Skeletal muscle satellite cell (primary cell): ENCODE measurements at regions not wholly inside any gene's neighbourhood (a gene's known extent, or its start where the extent isn't known, plus 50 kb on each side); places are given as distances from the start of the nearest gene placed in this dataset.
"Not testable (repeated sequence)": the region's sequence is repeated elsewhere in the genome, so short reads cannot be mapped to it uniquely, and the experiment has no call there.

Experiments
- H3K27me3 ChIP-seq: 2 replicates; pipeline ENCODE4 v1.7.0; 2013; ENCODE audit warnings: low read length; ENCODE audit not compliant: control insufficient read depth, insufficient read depth
- H3K36me3 ChIP-seq: 2 replicates; pipeline ENCODE4 v1.7.0; 2013; ENCODE audit warnings: mild to moderate bottlenecking, control low read depth, low read length; ENCODE audit not compliant: insufficient read depth
- H3K4me1 ChIP-seq: 2 replicates; pipeline ENCODE4 v1.7.0; 2013; ENCODE audit warnings: low read length; ENCODE audit not compliant: control insufficient read depth, insufficient read depth
- H3K4me2 ChIP-seq: 2 replicates; pipeline ENCODE4 v1.7.0; 2013; ENCODE audit warnings: mild to moderate bottlenecking, low read length
- H3K4me3 ChIP-seq: 2 replicates; pipeline ENCODE4 v1.7.0; 2013; ENCODE audit warnings: low read length
- H3K9ac ChIP-seq: 2 replicates; pipeline ENCODE4 v1.7.0; 2013; ENCODE audit warnings: mild to moderate bottlenecking, low read depth, low read length, moderate library complexity
- H3K9me3 ChIP-seq: replicated peaks from 2 replicates; pipeline ENCODE4 v1.7.0; 2013; ENCODE audit warnings: mild to moderate bottlenecking, control low read depth, low read length

- H3K27me3 ChIP-seq: no peaks in the 10 kb centered on the region
- H3K9me3 ChIP-seq: no peaks in the 10 kb centered on the region
- no peak overlapping the region for H3K4me3 ChIP-seq
- H3K4me2 ChIP-seq: no peak overlapping the region
- no peaks in the 10 kb centered on the region for H3K36me3 ChIP-seq
- no peaks in the 10 kb centered on the region for H3K4me1 ChIP-seq
- no peak overlapping the region for H3K9ac ChIP-seq
These were observed 289.1 kb upstream of the SUCLG2 start for GRCh38 chr3:67943546-67943945.

GRCh38 chr3:67941433-67942030 is 287.1 kb upstream of the SUCLG2 start:
- no peaks in the 10 kb centered on the region for H3K36me3 ChIP-seq
- H3K9me3 ChIP-seq: no peaks in the 10 kb centered on the region
- H3K4me2 ChIP-seq: no peak overlapping the region
- H3K27me3 ChIP-seq: no peaks in the 10 kb centered on the region
- H3K4me1 ChIP-seq: no peaks in the 10 kb centered on the region
- H3K4me3 ChIP-seq: no peak overlapping the region
- no peak overlapping the region for H3K9ac ChIP-seq

GRCh38 chr3:67940210-67940952 is 286.0 kb upstream of the SUCLG2 start:
- no peak overlapping the region for H3K4me3 ChIP-seq

GRCh38 chr3:67937498-67938118 is 283.2 kb upstream of the SUCLG2 start:
- Histone ChIP-seq H3K4me2 (no peak overlapping the region), H3K27me3 (no peaks in the 10 kb centered on the region), H3K9ac (no peak overlapping the region), H3K4me1 (no peaks in the 10 kb centered on the region), H3K9me3 (no peaks in the 10 kb centered on the region), H3K36me3 (no peaks in the 10 kb centered on the region), H3K4me3 (no peak overlapping the region)

More at GRCh38 chr3:67940210-67940952, 286.0 kb upstream of the SUCLG2 start:
- no peaks in the 10 kb centered on the region for H3K36me3 ChIP-seq
- no peak overlapping the region for H3K9ac ChIP-seq
- no peak overlapping the region for H3K4me2 ChIP-seq
- no peaks in the 10 kb centered on the region for H3K27me3 ChIP-seq
- H3K9me3 ChIP-seq: no peaks in the 10 kb centered on the region
- H3K4me1 ChIP-seq: no peaks in the 10 kb centered on the region

- H3K36me3 ChIP-seq, H3K9ac ChIP-seq, H3K9me3 ChIP-seq, H3K4me1 ChIP-seq, H3K4me2 ChIP-seq, H3K27me3 ChIP-seq, H3K4me3 ChIP-seq: not testable (repeated sequence)
These were observed 276.0 kb upstream of the SUCLG2 start for GRCh38 chr3:67930394-67930793.

- no peaks in the 10 kb centered on the region for H3K4me1 ChIP-seq
- H3K36me3 ChIP-seq: no peaks in the 10 kb centered on the region
- no peak overlapping the region for H3K9ac ChIP-seq
- no peaks in the 10 kb centered on the region for H3K9me3 ChIP-seq
- H3K4me2 ChIP-seq: no peak overlapping the region
- H3K27me3 ChIP-seq: no peaks in the 10 kb centered on the region
- H3K4me3 ChIP-seq: no peak overlapping the region
These were observed 269.4 kb upstream of the SUCLG2 start for GRCh38 chr3:67923796-67924195.

GRCh38 chr3:67920969-67921368 is 266.6 kb upstream of the SUCLG2 start:
- H3K9ac ChIP-seq: no peak overlapping the region
- H3K4me2 ChIP-seq: no peak overlapping the region
- no peak overlapping the region for H3K4me3 ChIP-seq
- H3K27me3 ChIP-seq: no peaks in the 10 kb centered on the region
- no peaks in the 10 kb centered on the region for H3K9me3 ChIP-seq
- no peaks in the 10 kb centered on the region for H3K36me3 ChIP-seq
- H3K4me1 ChIP-seq: no peaks in the 10 kb centered on the region

GRCh38 chr3:67920311-67920710 is 265.9 kb upstream of the SUCLG2 start:
- H3K4me1 ChIP-seq: no peaks in the 10 kb centered on the region
- no peaks in the 10 kb centered on the region for H3K36me3 ChIP-seq
- H3K27me3 ChIP-seq: no peaks in the 10 kb centered on the region
- no peaks in the 10 kb centered on the region for H3K9me3 ChIP-seq
- H3K4me3 ChIP-seq: no peak overlapping the region
- no peak overlapping the region for H3K4me2 ChIP-seq
- no peak overlapping the region for H3K9ac ChIP-seq

GRCh38 chr3:67916353-67916752 is 261.9 kb upstream of the SUCLG2 start:
- H3K9me3 ChIP-seq: no peaks in the 10 kb centered on the region
- no peak overlapping the region for H3K4me2 ChIP-seq
- H3K4me3 ChIP-seq: no peak overlapping the region
- no peaks in the 10 kb centered on the region for H3K27me3 ChIP-seq
- no peaks in the 10 kb centered on the region for H3K36me3 ChIP-seq
- no peak overlapping the region for H3K9ac ChIP-seq
- H3K4me1 ChIP-seq: no peaks in the 10 kb centered on the region

GRCh38 chr3:67907735-67908134 is 253.3 kb upstream of the SUCLG2 start:
- Histone ChIP-seq H3K4me1 (no peaks in the 10 kb centered on the region), H3K4me3 (no peak overlapping the region), H3K9me3 (no peaks in the 10 kb centered on the region), H3K9ac (no peak overlapping the region), H3K36me3 (no peaks in the 10 kb centered on the region), H3K27me3 (no peaks in the 10 kb centered on the region), H3K4me2 (no peak overlapping the region)

GRCh38 chr3:67906261-67906660 is 251.8 kb upstream of the SUCLG2 start:
- Histone ChIP-seq H3K9ac (no peak overlapping the region), H3K27me3 (no peaks in the 10 kb centered on the region), H3K9me3 (no peaks in the 10 kb centered on the region), H3K4me2 (no peak overlapping the region), H3K4me3 (no peak overlapping the region), H3K36me3 (no peaks in the 10 kb centered on the region), H3K4me1 (no peaks in the 10 kb centered on the region)

- no peaks in the 10 kb centered on the region for H3K36me3 ChIP-seq
- no peaks in the 10 kb centered on the region for H3K9me3 ChIP-seq
- no peaks in the 10 kb centered on the region for H3K27me3 ChIP-seq
- no peaks in the 10 kb centered on the region for H3K4me1 ChIP-seq
- no peak overlapping the region for H3K9ac ChIP-seq
- no peak overlapping the region for H3K4me2 ChIP-seq
- no peak overlapping the region for H3K4me3 ChIP-seq
These were observed 247.3 kb upstream of the SUCLG2 start for GRCh38 chr3:67901681-67902080.
